HuH-7 (cell line): ENCODE measurements at regions not wholly inside any gene's neighbourhood (a gene's known extent, or its start where the extent isn't known, plus 50 kb on each side); places are given as distances from the start of the nearest gene placed in this dataset.

ENCODE experiments used
- DNase-seq: peaks from one replicate; pipeline ENCODE4 v3.0.0; 2011; ENCODE audit warnings: low spot score

DNA sequence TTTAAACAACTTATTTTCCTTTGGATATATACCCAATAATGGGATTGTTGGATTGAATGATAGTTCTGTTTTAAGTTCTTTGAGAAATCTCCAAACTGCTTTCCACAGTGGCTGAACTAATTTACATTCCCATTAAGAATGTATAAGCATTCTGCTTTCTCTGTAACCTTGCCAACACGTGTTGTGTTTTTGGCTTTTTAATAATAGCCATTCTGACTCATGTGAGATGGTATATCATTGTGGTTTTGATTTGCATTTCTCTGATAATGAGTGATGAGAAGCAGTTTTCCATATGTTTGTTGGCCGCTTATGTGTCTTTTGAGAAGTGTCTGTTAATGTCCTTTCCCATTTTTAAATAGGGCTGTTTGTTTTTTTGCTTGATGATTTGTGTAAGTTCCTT, 155.6 kb upstream of the PITX2 start:
- DNase-seq = no peak

DNA sequence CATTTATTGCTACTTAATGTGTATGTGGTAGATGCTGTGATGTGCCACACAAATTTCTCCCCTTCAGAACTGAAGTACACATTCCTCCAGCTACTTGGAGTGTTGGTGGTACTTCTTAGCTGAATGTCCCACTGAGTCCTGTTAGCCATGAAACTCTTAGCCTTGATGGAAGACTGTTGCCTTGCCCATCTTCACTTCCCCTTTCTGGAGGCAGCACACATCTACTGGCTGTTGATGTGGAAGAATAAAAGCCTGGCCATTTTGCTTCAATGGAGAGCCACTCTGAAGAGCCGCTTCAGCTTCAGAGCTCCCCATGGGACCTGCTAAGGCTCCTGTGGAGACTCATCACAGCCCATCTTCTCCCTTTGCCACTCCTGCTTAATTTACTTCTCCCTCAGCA, 157.7 kb upstream of the PITX2 start:
- DNase-seq = no peak

DNA sequence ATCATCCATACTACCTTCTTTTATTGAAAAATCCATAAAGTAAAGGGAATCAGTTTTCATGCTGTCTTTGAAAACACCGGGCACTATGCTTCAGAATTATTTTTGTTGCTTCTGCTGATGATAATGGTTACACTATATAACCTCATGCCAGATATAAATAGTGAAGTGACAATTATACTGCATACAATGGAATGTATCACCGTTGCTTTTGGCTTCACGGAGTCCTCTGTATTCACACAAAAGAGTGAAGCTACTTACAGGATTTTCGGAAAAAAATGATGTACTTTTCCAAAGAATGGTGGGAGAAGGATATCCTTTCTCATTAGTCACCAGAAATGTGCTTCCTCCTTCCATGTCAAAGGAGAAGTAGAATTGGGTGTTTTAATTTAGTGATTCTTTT, 159.1 kb upstream of the PITX2 start:
- no peak for DNase-seq

DNA sequence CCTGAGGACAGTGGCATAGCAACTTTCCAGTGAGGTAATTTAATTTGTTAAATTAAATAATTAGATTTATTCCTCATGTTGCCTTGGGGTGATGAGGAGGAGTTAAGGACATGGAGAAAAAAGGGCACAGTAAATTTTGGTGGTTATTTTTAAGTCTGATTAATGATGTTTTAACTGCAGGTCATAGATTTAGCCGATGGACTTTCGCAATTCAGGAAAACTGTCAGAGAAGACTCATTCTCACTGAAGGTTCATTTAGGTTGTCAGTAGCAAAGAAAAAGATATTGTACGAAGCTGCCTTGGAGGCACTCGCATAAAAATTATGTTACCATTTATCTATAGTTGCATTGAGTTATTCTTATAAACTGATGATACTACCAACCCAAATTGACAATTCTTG, 164.2 kb upstream of the PITX2 start:
- DNase-seq = no peak

DNA sequence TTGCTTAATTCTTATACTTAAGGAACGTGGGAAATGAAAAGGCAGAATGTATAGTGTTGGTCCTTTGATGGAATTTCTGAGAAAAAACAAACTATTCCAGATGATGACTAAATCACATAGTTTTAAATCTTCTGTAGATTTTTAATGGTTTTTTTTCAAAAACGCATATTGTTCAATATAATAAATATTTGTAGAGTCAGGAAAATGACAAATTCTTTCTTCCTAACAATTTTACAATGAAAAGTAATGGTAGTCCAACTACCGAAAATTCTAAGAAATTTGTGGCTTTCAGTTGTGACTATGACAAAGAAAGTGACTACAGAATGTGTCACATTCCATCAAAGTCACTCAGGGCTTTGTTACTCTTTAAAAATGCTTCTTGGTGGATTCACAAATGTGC, 164.8 kb upstream of the PITX2 start:
- DNase-seq = no peak

DNA sequence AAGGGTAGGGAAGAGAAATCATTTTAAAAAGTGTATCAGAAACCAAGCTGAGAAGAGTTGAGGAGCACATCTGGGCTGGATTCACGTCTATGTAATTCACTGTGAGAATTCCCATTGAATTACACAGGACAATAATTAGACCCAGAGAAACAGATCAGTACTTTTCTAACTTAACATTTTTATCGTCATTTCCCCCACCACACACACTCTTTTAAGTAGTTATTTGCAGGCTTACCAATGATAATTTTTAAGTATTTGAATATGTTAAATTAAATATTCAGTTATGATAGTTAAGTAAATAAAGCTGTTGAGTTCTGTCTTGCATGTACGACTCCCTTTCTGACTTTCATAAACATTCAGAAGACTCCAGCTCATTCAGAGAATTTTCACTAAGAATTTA, 165.4 kb upstream of the PITX2 start:
- DNase-seq = no peak

DNA sequence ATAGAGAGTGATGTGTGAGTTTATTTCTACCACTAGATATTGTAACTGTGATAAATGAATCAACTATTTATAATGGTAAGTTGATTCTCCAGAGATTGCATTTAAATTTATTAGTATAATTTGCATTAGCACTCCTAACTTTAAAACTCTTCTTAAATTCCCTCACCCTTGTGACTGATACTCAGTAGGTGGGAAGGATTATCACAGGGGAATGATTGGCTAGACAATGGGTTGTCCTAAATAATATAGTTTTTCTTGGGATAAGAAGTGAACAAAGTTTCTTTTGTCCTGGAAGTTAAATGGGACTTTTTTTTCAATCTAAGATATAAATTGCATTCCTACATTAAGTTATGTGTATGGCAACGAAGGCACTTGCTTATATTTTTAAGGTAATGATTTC, 169.2 kb upstream of the PITX2 start:
- no peak for DNase-seq

DNA sequence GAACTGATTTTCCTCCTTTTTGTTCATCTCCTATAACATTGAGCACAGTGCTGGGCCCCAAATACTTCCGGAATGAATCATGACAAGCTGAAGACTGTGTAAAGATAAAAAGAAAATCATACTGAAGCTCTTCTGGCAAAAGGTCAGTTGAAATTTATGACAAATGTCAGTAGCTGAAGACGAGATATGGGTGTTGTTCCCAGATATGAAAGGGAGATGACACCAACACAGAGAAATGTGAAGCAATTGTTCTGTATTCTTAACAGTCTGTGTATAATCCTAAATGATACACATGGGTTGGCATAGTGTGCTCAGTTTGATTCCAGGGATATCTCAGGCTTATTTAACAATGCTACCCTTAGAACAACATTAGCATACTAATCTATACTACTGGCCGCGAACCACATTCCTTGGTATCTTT, 170.5 kb upstream of the PITX2 start:
- DNase-seq = no peak

DNA sequence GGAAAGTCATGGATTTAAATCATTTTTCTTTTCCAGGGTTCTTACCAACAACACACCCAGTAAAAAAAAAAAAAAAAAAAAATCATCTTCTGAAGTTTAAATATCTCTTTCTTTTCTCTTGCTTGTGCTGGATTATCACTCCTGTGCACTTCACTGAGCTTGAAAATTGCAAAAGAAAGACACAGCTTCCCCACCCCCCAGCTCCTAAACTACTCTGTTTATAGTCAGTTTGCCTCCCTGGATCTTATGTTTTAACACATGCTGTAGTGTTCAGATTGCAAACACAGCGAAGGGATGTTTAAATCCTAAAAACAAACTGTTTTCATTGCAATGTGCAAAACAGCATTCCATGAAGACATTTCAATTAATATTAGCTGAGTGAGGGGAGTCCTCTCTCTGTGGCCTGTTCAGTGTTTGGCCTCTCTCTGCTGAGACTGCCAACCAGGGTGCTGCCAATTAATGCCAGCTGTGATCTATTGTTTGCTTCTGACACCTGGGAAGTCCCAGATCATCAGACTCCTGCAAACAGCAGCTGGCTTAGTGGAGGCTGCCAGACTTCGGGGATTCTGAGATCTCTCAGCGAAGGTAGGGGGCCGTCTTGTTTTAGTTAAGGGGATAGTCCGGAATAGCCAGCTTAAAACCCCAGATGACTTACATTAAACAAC, 171.1 kb upstream of the PITX2 start:
- no peak for DNase-seq

DNA sequence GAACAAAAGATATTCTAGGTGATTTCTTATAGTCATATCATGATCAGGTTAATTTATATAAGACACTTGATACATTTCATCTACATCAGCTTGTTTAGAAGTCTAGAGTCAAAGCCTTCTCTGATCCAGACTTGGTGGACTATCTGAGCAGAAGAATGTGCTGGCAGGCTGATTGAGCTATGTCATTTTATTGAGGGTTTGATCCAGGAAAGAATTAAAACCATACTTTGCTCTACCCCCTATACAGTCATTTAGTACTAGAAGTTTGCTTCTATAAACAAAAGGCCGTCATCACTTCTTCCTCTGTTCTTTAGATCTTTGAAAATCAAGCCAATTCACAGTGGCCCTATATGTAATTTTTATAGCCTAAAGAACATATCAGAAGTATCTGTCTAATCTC, 173.1 kb upstream of the PITX2 start:
- DNase-seq = no peak

DNA sequence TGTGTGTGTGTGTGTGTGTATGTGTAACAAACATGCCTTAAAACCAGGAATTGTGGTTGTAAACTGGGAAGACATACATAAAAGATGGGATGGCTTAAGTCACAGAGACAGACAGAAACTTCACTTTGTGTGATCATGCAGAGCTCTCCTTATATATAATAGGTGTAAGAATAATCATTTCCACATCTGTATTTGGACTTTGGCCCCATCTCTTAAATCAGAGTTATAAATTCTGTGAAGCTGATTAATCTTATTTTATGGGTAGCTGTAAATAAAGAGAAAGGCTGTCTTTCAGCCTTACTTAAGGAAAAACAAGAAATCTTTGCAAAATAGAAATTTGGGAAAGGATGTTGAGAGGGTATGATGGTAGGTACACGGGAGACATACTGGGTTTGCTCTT, 174.6 kb upstream of the PITX2 start:
- no peak for DNase-seq

DNA sequence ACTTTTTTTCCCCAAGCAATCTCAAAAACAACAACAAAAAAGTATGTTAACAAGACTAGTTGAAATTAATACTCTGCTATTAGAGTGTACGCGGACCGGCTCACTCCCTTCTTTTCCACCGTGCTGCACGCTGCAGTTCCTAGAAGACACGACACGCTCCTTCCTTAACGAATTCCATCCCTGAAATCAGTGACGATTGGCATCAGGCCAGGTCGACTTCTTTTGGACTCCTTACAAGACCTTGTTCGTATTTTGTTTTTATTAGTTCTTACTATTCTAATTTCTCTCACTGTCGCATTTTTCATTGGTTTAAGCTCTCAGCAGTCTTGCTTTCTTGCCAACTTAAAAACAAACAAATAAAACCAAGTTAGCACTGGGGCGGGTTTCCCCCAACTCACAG, 175.8 kb upstream of the PITX2 start:
- no peak for DNase-seq

DNA sequence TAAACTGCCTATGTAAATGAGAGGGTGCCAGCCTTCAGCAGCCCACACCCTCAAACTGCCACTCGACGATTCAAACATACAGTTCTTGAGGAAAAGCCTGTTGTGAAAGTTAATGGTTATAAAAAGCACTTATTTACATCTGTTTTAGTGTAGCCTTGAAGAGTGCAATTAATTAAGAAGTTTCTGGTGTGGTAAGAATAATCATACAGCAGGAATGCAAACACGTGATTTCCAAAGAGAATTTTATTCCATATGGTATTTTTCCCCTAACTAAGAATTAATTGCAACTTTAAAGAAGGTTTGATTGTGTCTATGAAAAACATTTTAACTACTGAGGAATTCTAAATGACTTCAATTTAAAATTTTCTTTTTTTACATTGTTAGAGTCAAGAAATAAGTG, 176.3 kb upstream of the PITX2 start:
- no peak for DNase-seq

DNA sequence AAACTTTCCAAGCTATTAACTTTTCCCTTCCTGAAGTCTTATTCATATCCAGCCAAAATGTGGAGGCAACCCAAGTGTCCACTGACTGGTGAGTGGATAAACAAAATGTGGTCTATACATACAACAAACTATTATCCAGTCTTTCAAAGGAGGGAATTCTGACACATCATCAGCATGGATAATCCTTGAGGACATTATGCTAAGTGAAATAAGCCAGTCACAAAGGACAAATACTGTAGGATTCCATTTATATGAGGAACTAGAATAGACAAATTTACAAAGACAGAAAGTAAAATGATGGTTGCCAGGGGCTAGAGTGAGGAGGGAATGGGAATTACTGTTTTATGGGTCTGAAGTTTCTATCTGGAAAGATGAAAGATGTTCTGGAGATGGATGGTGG, 178.7 kb upstream of the PITX2 start:
- DNase-seq = no peak

DNA sequence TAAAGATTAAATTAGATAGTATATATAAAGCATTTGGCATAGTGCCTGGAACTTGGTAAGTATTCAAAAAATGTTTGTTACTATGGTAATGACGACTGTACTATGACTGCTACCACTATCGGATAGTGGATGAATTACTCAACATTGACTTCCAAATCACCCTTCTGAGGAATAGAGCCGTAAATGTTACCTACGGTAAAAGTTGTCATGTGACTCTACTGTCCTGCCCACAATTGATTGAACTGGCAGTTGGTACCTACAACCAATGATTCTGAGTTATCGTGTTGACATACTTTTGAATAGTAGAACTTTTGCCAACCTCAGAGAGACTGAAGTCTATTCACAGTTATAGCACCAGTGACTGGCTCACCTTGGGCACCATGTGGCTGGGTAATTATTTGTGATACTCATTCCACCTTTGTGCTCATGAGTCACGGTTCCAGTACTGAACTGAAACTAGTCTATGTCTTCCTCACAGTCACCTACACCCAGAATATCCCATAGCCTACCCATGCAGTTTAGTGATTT, 185.5 kb upstream of the PITX2 start:
- DNase-seq = no peak

DNA sequence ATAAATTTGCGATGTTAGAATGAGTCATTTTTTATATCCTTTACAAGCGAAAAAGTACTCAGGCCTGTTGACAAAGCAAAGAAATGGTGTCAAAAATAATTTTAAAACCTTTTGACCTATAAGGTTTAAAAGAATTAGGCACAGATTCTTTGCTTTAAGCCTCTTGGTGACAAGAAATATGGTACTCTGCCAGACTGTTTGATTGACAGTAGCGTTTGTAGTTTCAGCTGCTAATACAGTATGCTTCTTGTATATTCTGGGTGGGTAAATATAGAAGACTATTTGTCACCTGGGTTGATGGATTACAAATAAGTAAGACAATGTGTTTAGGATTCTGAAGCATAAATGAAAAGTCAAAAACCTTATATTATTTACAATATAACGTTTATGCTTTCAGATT, 193.1 kb upstream of the PITX2 start:
- no peak for DNase-seq

DNA sequence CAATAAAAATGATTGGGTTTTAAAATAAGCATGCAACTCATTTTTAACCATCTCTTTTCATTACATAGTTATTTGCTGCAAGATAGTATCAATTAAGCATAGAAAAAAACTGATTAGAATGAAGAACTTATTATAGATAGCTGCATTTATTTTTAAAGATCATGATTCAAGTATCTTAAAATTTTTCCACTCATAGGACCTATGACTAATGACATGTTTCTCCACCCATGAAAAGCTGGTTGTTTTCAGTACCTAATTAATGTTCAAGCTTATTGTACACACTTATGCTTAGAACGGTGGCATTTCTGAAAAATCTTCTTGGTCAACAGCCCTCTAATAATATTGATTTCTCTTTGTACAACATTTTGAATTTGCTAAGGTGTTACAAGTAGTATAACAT, 193.5 kb upstream of the PITX2 start:
- DNase-seq = no peak

DNA sequence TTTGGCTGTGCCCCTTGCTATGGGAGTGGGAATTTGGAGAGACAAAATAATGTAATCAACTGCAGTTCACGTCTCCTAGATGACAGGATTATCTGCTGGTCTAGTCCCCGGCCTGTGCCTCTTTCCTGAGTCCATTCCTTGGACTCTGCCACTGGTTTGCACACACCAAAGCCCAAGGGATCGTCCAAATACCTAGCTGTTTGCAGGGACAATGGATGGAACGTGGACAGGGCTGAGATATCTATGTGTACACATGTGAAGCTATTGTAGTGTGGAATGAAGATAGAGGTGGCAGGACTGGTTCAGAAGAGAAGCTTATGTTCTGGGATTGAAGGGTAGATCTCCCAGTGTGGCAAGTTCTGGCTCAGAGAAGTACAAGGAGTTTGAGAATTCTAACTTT, 198.3 kb upstream of the PITX2 start:
- no peak for DNase-seq

DNA sequence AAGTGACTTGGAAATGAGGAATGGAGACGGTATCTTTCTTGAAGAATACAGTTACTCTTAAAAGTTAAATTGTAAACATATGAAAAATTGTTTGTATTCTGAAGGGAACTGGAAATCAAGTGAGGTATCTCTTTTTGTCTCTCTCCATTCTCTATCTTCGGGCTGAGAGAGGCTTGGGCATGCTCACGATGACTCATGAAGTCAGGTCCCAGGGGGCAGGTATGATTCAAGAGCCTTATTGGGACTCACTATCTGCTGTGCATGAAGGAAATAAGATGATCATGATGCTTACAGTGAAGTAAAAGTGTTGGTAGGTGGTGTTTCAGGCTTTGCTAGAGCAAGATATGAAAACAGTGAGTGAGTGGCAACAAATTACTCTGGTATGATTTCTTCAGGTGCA, 200.4 kb upstream of the PITX2 start:
- DNase-seq = no peak

DNA sequence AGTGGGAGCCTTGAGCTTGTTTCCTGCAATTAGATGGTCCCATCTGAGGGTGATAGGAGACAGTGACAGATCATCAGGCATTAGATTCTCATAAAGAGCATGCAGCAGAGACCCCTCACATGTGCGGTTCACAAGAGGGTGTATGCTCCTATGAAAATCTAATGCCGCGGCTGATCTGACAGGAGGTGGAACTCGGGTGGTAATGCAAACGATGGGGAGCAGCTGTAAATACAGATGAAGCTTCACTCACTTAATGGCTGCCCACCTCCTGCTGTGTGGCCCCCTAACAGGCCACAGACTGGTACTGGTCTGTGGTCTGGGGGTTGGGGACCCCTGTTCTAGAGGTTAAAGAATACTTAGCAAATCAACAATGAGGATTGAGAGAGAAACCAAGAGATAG, 201.5 kb upstream of the PITX2 start:
- no peak for DNase-seq

DNA sequence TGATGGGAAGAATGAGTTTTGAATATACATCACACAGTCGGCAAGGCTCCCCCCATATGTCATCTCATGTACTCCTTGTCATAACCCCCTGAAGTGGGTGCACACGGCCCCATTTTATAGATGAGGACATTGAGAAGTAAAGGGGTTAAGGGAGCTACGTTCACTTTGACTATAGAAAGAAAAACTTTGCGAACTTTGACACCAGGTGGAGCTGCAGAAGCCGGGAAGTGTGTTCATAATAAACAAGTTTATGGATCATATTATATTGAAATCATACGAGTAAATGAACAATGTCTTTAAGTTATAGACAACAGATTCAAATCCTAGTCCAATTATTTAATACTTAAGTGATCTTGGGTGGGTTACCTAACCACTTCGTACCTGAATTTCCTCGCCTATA, 203.8 kb upstream of the PITX2 start:
- no peak for DNase-seq

DNA sequence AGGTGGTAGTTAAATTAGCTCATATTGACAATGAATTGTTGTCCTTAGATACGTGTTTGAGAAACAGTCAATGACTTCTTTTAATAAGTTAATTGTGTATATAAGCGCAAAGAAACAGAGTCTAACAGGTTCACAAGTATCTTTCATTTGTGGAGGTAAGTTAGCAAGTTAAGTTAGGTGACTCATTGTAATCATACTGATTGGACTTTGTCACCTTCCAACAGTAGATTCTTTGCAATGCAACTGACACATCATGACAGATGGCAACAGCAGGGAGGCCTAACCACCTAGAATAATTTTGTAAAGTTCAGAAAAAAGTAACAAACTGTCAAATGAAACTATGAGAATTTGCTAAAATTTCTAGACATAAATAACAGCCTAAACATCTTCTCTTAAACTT, 207.6 kb upstream of the PITX2 start:
- DNase-seq = peak; percentile 13

DNA sequence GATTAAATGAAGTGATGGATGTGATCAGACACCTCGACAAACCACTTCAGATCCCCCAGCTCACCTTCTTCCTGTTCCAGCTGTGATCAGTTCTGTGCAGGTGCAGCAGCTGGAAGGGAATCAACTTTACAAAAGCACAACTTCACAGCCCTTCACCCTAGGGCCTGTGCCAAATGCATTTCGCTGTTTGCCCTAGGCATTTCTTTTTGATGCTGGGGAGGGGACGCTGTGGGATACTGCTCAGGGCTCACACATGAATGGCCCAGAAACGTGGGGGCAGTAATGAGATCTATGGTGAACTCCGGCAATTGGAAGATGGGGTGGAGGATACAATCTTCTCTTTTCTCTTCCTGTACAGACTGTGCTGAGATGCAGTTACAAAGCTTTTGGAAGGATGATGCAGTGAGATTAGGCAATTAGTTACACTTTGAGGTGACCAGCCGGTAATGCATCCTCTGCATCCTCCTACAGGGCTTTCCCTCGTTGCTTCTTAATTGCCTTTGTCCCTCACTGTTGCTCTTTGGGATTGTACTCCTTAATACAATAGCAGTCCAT, 215.1 kb upstream of the PITX2 start:
- DNase-seq = no peak

DNA sequence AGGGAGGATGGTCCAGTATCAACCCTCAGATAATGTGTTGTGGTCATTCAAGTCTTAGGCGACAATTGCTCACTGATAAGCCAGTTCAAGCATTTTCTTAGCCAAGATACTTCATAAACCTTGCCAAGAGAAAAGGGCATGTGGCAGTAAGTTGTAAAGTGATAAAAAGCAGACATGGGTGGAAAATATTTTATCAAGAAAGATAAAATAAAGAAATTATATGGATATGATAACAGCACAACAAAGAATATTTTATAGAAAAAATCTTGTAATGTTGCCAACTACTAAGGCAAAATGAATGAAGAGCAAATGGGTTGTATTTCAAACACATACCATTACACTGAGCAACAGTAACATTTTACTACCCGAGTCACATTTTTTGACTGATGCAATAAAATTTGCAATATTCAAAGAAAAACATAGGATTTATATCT, 217.4 kb upstream of the PITX2 start:
- DNase-seq = no peak
